ENCODE measurements at regions not wholly inside any gene's neighbourhood (a gene's known extent, or its start where the extent isn't known, plus 50 kb on each side); places are given as distances from the start of the nearest gene placed in this dataset.

DNA sequence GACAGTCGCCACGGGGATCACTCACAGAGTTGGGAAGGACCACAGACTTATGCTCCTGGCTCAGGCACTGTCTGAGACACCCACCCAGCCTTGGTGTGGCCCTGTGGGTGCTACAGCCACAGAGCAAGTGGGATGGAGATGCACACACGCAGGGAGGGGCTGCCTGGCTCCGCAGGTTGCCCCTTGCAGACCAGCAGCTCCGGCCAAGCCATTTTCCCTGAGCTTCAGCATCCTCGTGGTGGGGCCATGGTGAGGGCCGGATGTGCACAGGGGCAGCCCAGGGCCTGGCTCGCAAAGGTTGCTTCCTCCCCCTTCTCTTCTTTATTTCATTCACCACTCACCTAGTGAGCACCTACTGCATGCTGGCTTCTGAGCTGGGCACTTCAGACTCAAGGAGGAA is 55.4 kb upstream of the GRIP2 start:
- Histone ChIP-seq H3K27ac (ENCODE audit: low read length) (no peak overlapping the region), H3K36me3 (ENCODE audit: insufficient read depth, low read length) (no peaks in the 10 kb centered on the region), H3K4me1 (ENCODE audit: insufficient read depth, low read length) (no peaks in the 10 kb centered on the region), H3K4me2 (ENCODE audit: insufficient read depth, low read length) (no peak overlapping the region), H3K79me2 (ENCODE audit: insufficient read depth, low read length) (no peaks in the 10 kb centered on the region), H2AFZ (ENCODE audit: low read depth, low read length) (no peak overlapping the region), H3K4me3 (ENCODE audit: low read depth in 1 of 2, low read length in 2 of 2) (no peak overlapping the region), H3K9ac (ENCODE audit: low read depth, low read length) (no peak overlapping the region), H4K20me1 (ENCODE audit: insufficient read depth, low read length) (peaks cover 13% of the 10 kb centered on the region), H3K27me3 (ENCODE audit: insufficient read depth, low read length, poor library complexity) (peaks cover 4% of the 10 kb centered on the region), H3K9me3 (ENCODE audit: insufficient read depth, low read length, severe bottlenecking) (no peaks in the 10 kb centered on the region)
- no peak for ATAC-seq (ENCODE audit: insufficient read depth, low read depth)
- DNase-seq, result no peak
- TF ChIP-seq, protein P1, sequence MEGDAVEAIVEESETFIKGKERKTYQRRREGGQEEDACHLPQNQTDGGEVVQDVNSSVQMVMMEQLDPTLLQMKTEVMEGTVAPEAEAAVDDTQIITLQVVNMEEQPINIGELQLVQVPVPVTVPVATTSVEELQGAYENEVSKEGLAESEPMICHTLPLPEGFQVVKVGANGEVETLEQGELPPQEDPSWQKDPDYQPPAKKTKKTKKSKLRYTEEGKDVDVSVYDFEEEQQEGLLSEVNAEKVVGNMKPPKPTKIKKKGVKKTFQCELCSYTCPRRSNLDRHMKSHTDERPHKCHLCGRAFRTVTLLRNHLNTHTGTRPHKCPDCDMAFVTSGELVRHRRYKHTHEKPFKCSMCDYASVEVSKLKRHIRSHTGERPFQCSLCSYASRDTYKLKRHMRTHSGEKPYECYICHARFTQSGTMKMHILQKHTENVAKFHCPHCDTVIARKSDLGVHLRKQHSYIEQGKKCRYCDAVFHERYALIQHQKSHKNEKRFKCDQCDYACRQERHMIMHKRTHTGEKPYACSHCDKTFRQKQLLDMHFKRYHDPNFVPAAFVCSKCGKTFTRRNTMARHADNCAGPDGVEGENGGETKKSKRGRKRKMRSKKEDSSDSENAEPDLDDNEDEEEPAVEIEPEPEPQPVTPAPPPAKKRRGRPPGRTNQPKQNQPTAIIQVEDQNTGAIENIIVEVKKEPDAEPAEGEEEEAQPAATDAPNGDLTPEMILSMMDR (IDR thresholded peaks at IDR 0.05; ENCODE audit: borderline replicate concordance, extremely low read depth, low read length, poor library complexity, severe bottlenecking), result no peak
- no peak for TF ChIP-seq EZH2 (IDR thresholded peaks at IDR 0.05; ENCODE audit: borderline replicate concordance, low read depth, low read length, severe bottlenecking)

DNA sequence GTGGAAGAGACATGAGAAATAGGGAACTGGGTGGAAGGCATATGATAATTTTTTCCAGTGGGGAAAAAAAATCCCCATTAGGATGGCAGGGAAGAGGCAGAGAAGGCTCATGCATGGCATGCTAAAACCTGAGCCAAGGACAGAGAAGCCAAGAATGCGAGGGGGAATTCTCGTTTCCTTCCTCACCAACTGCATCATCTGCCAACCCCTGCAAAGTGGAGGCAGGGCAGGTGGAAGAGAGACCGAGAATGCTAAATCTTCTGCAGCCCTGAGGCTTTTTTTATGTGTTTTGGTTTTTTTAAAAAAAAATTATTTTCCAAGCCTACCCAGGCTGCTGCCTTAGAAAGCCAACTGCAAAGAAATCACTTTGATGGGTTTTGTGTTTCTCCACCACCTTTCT is 54.3 kb upstream of the CCDC174 start:
- H3K36me3 ChIP-seq (ENCODE audit: insufficient read depth, low read length), result no peaks in the 10 kb centered on the region
- no peak overlapping the region for H3K4me2 ChIP-seq (ENCODE audit: insufficient read depth, low read length)
- no peak overlapping the region for H2AFZ ChIP-seq (ENCODE audit: low read depth, low read length)
- no peak overlapping the region for H3K27ac ChIP-seq (ENCODE audit: low read length)
- H3K27me3 ChIP-seq (ENCODE audit: insufficient read depth, low read length, poor library complexity), result no peaks in the 10 kb centered on the region
- DNase-seq, result no peak
- no peak for ATAC-seq (ENCODE audit: insufficient read depth, low read depth)
- no peaks in the 10 kb centered on the region for H3K9me3 ChIP-seq (ENCODE audit: insufficient read depth, low read length, severe bottlenecking)
- H3K4me1 ChIP-seq (ENCODE audit: insufficient read depth, low read length), result no peaks in the 10 kb centered on the region
- no peaks in the 10 kb centered on the region for H3K79me2 ChIP-seq (ENCODE audit: insufficient read depth, low read length)
- no peak for TF ChIP-seq EZH2 (IDR thresholded peaks at IDR 0.05; ENCODE audit: borderline replicate concordance, low read depth, low read length, severe bottlenecking)
- TF ChIP-seq, protein P1 (IDR thresholded peaks at IDR 0.05; ENCODE audit: borderline replicate concordance, extremely low read depth, low read length, poor library complexity, severe bottlenecking), result no peak
- H4K20me1 ChIP-seq (ENCODE audit: insufficient read depth, low read length), result peaks cover 13% of the 10 kb centered on the region; the same call in 1 of the 2 replicates
- H3K4me3 ChIP-seq (ENCODE audit: low read depth in 1 of 2, low read length in 2 of 2), result no peak overlapping the region
- H3K9ac ChIP-seq (ENCODE audit: low read depth, low read length), result no peak overlapping the region

DNA sequence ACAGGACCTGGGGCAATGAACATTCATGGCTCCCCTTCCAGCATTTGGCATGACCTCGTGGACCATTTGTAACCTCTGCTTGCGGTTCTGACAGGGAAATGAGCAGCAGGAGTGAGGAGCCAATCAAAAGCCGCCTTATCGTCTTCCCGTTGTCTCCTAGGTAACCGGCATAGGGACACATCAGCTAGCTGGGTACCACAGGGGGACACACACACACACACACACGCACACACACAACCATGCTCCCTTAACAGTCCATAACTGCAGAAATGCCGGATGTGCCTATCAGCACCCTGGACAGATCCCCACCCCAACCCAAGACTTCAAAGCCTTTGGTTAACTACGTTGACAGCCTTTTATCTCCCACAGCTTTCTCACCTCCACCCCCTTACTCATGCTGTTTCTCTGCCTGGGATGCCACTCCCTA is 53.4 kb upstream of the CCDC174 start:
- no peaks in the 10 kb centered on the region for H3K79me2 ChIP-seq (ENCODE audit: insufficient read depth, low read length)
- no peaks in the 10 kb centered on the region for H3K36me3 ChIP-seq (ENCODE audit: insufficient read depth, low read length)
- H2AFZ ChIP-seq (ENCODE audit: low read depth, low read length), result no peak overlapping the region
- no peak overlapping the region for H3K4me3 ChIP-seq (ENCODE audit: low read depth in 1 of 2, low read length in 2 of 2)
- peaks cover 13% of the 10 kb centered on the region; the same call in 1 of the 2 replicates for H4K20me1 ChIP-seq (ENCODE audit: insufficient read depth, low read length)
- H3K9me3 ChIP-seq (ENCODE audit: insufficient read depth, low read length, severe bottlenecking), result no peaks in the 10 kb centered on the region
- H3K27me3 ChIP-seq (ENCODE audit: insufficient read depth, low read length, poor library complexity), result no peaks in the 10 kb centered on the region
- no peak overlapping the region for H3K4me2 ChIP-seq (ENCODE audit: insufficient read depth, low read length)
- no peak overlapping the region for H3K9ac ChIP-seq (ENCODE audit: low read depth, low read length)
- H3K4me1 ChIP-seq (ENCODE audit: insufficient read depth, low read length), result no peaks in the 10 kb centered on the region
- ATAC-seq (ENCODE audit: insufficient read depth, low read depth) (peak; percentile 100), DNase-seq (peak; percentile 90)
- no peak overlapping the region for H3K27ac ChIP-seq (ENCODE audit: low read length)
- TF ChIP-seq EZH2 (IDR thresholded peaks at IDR 0.05; ENCODE audit: borderline replicate concordance, low read depth, low read length, severe bottlenecking), result no peak
- TF ChIP-seq, protein P1 (IDR thresholded peaks at IDR 0.05; ENCODE audit: borderline replicate concordance, extremely low read depth, low read length, poor library complexity, severe bottlenecking), result no peak

DNA sequence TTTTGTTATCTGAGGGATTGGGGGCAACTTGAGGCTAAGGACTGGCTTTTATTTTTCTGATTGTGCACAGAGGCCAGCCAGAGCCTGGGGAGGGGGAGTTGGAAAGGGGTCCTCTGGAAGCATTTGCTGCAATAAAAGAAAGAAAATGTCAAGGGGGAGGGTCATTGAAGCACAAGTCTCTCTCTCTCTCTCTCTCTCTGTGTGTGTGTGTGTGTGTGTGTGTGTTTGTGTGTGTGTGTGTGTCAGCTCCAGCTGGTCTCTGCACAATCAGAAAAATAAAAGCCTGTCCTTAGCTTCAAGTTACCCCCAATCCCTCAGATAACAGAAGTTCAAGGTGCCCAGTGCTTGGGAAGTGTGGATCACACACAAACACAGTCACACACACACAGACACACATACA is 52.1 kb upstream of the CCDC174 start:
- H2AFZ ChIP-seq (ENCODE audit: low read depth, low read length), result no peak overlapping the region
- DNase-seq (no peak), ATAC-seq (ENCODE audit: insufficient read depth, low read depth) (no peak)
- H3K4me3 ChIP-seq (ENCODE audit: low read depth in 1 of 2, low read length in 2 of 2), result no peak overlapping the region
- no peaks in the 10 kb centered on the region for H3K36me3 ChIP-seq (ENCODE audit: insufficient read depth, low read length)
- H3K9me3 ChIP-seq (ENCODE audit: insufficient read depth, low read length, severe bottlenecking), result no peaks in the 10 kb centered on the region
- H3K9ac ChIP-seq (ENCODE audit: low read depth, low read length), result no peak overlapping the region
- no peak overlapping the region for H3K27ac ChIP-seq (ENCODE audit: low read length)
- H4K20me1 ChIP-seq (ENCODE audit: insufficient read depth, low read length), result peaks cover 5% of the 10 kb centered on the region; the same call in 1 of the 2 replicates
- no peaks in the 10 kb centered on the region for H3K79me2 ChIP-seq (ENCODE audit: insufficient read depth, low read length)
- no peaks in the 10 kb centered on the region for H3K27me3 ChIP-seq (ENCODE audit: insufficient read depth, low read length, poor library complexity)
- TF ChIP-seq, protein P1 (IDR thresholded peaks at IDR 0.05; ENCODE audit: borderline replicate concordance, extremely low read depth, low read length, poor library complexity, severe bottlenecking), result no peak
- no peak for TF ChIP-seq EZH2 (IDR thresholded peaks at IDR 0.05; ENCODE audit: borderline replicate concordance, low read depth, low read length, severe bottlenecking)
- H3K4me1 ChIP-seq (ENCODE audit: insufficient read depth, low read length), result no peaks in the 10 kb centered on the region
- H3K4me2 ChIP-seq (ENCODE audit: insufficient read depth, low read length), result no peak overlapping the region

All from DND-41 (cell line).